Jurkat, Clone E6-1 (cell line): ENCODE measurements at regions not wholly inside any gene's neighbourhood (a gene's known extent, or its start where the extent isn't known, plus 50 kb on each side); places are given as distances from the start of the nearest gene placed in this dataset.
A peak's percentile ranks its signal among the peaks of the same experiment; 100 is the strongest.

ENCODE experiments used
- DNase-seq: peaks from one replicate; pipeline ENCODE4 v3.0.0-alpha.2; 2011; ENCODE audit warnings: low read depth, low spot score
- H3K4me3 ChIP-seq: 2 replicates; pipeline ENCODE4 v1.5.1; 2011; ENCODE audit warnings: mild to moderate bottlenecking, low read length, control low read depth, moderate library complexity

- peak; percentile 38 for DNase-seq
- no peak overlapping the region for H3K4me3 ChIP-seq
These were observed 159.9 kb downstream of the LINC00237 start for GRCh38 chr20:20946122-20946759.

DNA sequence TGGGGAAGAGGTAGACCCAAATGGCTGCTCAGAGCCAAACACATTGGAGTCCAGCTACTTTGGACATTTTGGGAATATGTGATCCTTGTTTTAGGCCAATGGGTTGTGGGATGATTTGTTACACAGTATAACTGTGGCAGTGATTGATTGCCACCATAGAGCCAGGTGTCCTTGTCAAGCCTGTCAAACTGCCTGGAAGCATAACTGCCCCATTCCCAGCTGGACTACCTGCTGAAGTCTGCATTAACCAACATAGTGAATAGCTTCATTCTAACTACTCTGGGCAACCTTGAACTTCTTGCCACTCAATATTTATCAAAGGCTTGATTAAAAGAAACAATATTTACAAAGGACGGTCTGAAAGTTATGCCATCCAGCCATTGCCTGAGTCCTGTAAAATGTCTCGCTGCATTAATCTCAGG is 164.7 kb downstream of the LINC00237 start:
- no peak for DNase-seq
- H3K4me3 ChIP-seq, result no peak overlapping the region

DNA sequence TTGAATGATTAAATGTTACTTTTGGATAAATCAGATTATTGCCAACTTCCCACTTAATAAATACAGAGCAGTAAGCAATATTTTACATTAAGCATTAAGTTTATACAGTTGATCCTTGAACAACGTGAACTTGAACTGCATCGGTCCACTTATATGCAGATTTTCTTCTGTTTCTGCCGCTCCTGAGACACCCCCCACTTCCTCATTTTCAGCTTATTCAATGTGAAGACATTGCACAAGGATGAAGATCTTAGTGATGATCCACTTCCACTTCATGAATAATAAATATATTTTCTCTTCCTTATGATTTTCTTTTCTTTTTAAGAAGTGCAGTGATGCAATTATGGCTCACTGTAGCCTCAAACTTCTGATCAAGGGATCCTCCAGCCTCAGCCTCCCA is 167.2 kb downstream of the LINC00237 start:
- DNase-seq, result no peak
- no peak overlapping the region for H3K4me3 ChIP-seq

DNA sequence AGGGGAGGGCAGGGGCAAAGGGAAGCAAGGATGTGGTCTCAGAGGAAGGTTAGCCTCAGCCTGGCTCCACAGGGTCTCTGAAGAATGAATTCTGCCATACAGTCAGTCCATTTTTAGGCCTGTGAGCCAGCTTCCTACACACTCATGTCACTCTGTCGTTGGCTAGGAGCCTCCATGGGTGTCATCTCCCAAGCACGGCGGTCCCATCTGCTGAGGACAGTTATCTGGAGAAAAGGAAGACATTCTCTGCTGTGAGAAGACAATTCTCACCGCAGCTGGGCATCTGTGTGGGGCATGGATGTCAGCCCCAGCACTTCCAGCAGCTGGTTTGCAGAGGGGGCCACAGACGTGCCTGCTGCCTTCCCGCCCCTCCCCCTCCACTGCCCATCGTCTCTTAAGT is 167.6 kb downstream of the LINC00237 start:
- no peak for DNase-seq
- no peak overlapping the region for H3K4me3 ChIP-seq

- H3K4me3 ChIP-seq, result no peak overlapping the region
- no peak for DNase-seq
These were observed 168.0 kb downstream of the LINC00237 start for GRCh38 chr20:20938131-20938530.

GRCh38 chr20:20933142-20933958 is 172.8 kb downstream of the LINC00237 start:
- H3K4me3 ChIP-seq, result no peak overlapping the region
- DNase-seq, result no peak

DNA sequence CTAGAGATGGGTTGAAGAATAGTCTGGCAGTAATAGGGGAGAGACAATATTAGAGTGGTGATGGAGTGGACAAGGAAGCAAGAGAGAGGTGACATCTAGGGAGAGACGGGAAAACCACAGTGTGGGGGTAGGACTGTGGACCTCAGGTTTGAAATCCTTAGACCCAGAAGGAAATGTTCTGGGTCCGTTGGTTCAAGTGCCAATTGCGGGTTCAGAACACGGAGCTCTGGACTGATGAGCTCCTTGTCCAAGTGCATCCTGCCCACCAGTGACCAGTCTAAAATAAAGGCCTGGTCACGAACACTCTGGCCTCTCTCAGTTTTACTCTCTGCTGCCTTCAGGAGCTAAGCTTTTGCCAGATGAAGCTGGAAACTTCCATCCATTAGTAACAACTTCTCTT is 174.0 kb downstream of the LINC00237 start:
- H3K4me3 ChIP-seq, result no peak overlapping the region
- DNase-seq, result no peak

DNA sequence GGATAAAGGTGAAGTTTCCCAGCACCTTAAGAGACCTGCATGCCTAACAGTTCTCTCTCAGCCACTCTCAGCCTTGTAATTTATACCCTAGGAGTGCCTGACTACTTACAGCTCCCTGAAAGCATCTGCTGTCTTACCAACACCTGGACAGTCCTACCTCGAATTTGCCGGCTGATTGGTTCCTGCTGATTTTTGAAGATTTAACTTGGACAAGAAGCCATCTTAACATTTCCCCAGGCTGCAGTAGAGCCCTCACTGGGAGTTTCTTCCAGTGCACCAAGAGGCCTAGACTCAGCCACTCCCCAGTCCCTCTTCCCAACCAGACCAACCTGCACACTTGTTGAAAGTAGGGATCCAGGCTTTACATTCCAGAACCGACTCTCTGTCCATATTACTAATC is 174.5 kb downstream of the LINC00237 start:
- no peak overlapping the region for H3K4me3 ChIP-seq
- no peak for DNase-seq

- DNase-seq, result no peak
- no peak overlapping the region for H3K4me3 ChIP-seq
These were observed 175.1 kb downstream of the LINC00237 start for GRCh38 chr20:20931024-20931423.

GRCh38 chr20:20930500-20930899 is 175.7 kb downstream of the LINC00237 start:
- DNase-seq, result no peak
- no peak overlapping the region for H3K4me3 ChIP-seq

DNA sequence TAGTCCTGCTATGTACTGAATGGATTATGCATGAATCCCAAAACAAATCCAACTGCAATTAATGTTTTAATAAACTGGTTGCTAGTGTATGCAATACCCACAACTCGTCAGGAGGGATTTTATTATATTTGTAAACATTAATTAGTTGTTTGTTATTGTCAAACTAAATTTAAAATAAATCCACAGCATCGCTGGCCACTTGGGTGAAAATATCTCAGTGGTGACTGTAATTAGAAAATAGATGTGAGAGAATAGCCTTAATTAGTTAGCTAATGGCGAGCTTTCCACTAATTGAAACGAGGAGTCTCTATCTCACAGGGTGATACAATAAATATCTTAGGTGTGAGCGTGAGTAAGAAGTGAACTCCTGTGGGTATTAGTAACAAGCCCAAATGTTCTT is 176.8 kb downstream of the LINC00237 start:
- H3K4me3 ChIP-seq, result no peak overlapping the region
- no peak for DNase-seq

GRCh38 chr20:20926222-20926905 is 179.8 kb downstream of the LINC00237 start:
- H3K4me3 ChIP-seq, result no peak overlapping the region
- DNase-seq, result no peak

- no peak overlapping the region for H3K4me3 ChIP-seq
- DNase-seq, result no peak
These were observed 185.7 kb downstream of the LINC00237 start for GRCh38 chr20:20920433-20920832.

- DNase-seq, result no peak
- H3K4me3 ChIP-seq, result no peak overlapping the region
These were observed 190.3 kb downstream of the LINC00237 start for GRCh38 chr20:20915844-20916243.

DNA sequence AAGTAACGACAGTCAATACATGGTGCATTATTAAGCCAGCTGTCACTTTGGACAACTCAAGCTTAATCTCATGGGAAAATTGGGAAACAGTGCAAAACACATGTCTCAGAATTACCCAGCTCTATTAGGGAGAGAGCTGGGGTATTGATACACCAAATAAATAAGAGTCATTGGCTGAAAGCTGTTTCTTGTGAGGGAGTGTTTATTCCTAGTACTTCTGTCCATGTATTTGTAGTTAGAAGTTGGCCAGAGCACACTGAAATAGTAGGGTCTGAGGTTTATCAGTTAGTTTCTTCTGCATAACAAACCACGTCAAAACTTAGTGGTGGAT is 192.0 kb upstream of the RALGAPA2 start:
- no peak for DNase-seq
- no peak overlapping the region for H3K4me3 ChIP-seq

GRCh38 chr20:20903773-20904500 is 191.5 kb upstream of the RALGAPA2 start:
- DNase-seq, result no peak
- H3K4me3 ChIP-seq, result no peak overlapping the region

GRCh38 chr20:20897922-20898321 is 185.5 kb upstream of the RALGAPA2 start:
- no peak overlapping the region for H3K4me3 ChIP-seq
- no peak for DNase-seq

GRCh38 chr20:20897145-20897544 is 184.7 kb upstream of the RALGAPA2 start:
- DNase-seq, result no peak
- no peak overlapping the region for H3K4me3 ChIP-seq

DNA sequence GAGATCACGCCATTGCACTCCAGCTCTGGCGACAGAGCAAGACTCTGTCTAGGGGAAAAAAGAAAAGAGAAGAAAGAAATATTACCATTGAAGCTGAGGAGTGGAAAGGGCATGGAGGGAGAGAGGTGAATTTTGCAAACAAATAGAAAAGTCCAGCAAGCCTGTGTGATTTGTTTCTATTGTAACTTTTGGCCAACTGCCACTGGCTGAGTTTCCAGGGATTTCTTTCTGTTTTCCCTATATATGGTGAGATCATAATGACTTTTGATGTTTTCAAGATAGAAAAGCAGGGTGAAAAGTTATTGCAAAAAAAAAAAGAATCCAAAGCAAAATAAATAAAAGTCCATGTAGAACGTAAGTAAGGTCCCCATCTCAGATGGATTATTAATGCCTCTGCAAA is 184.2 kb upstream of the RALGAPA2 start:
- no peak for DNase-seq

DNA sequence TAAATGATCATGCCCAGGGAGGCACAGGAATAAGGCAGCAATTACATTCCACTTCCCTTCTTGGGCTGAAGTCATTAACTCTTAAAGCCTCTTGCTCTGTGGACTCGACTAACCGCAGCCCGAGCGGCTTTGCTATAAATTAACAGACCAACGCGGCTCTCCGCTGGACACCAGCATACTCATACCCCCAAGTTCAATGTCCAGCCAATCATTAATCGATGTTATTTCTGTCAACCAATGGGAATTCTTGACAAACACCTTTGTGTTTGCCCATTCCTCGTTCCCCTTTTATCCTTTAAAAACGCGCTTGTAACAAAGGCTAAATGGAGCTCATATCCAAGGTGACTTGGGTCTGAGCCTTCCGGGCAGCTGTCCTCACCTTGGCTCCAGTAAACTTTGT is 183.1 kb upstream of the RALGAPA2 start:
- H3K4me3 ChIP-seq, result no peak overlapping the region
- DNase-seq, result no peak

More for the DNA sequence above, 184.2 kb upstream of the RALGAPA2 start:
- H3K4me3 ChIP-seq, result no peak overlapping the region
